Right forelimb (tissue), 1 donor: ENCODE measurements at regions not wholly inside any gene's neighbourhood (a gene's known extent, or its start where the extent isn't known, plus 50 kb on each side); places are given as distances from the start of the nearest gene placed in this dataset.

Source experiments
- DNase-seq: peaks from one replicate; pipeline ENCODE4 v3.0.0-alpha.2; 2018

DNA sequence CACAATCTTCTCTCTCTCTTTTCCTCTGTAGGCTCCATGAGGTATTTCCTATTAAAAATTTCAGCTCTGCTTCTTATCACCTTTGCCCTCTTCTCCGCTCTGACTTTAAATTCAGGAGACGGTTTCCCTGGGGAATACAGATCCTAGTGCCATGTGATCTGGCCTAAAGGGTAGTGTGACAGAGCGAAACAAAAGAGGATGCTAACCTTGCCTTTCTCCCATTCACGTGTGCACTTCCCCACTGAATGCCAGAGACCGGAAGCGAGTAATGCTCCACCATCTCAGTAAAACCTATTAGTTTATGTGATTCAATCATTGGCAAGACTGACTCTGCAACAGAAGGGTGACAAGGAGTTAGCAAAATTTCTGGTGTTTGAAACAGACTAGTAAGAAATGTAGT lies 358.3 kb downstream of the ZNF521 start:
- no peak for DNase-seq

DNA sequence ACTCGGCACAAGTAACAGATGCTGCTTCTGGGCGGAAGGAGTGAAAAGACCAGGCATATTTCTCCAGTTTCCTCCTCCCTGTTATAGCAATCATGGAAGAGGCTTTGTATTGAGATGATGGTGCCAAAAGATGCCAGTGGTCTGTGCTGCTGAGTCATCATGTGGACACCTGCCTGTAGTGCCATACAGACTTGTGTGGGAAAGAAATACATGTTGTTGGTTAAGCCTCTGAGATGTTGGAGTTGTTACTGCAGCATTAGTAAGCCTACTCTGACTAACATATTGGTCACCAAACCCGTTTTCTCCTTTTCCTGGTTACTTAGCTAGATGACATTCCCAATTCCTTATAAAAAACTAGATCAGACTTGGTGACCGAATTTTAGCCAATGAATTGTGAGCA lies 356.9 kb downstream of the ZNF521 start:
- no peak for DNase-seq

DNA sequence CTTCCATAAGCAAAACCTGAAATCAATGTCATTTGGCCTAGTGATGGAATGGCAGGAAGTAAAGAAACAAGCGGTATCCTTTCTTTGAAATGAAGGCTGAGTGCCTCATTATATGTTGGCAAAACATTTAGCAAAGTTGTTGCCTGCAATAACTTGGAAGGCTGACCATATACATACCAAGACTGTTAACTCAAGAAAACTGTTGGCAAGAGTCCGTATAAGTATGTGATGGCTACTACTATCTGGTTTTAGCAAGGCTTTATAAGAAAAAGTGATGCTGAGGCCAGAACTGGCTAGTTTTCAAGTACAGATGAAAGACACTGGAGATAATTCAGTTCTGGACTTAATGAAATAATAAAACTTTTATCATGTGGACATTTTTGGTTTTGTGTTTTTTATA lies 356.2 kb downstream of the ZNF521 start:
- no peak for DNase-seq

DNA sequence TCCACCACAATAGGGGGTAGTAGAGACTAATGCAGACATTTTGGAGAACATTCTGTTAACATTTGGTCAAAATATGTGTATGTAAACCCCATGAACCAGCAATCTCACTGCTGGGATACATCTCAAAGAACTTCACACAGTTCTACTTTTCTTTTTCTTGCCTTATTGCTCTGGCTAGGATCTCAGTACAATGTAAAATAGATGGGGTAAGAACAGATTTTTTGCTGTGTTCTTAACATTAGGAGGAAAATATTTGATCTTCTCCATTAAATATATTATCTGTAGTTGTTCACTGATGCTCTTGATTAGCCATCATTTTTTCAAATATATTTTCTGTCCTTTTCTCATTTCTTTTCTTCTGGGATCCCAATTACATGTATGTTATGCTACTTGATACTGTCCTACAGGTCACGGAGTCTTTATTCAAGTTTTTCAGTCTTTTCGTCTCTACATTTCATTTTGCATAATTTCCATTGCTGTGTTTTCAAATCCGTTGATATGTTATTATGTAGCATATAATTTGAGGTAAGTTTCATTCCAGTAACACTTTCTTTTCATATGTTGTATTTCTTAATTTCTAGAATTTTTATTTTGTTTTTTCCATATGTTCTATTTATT lies 352.2 kb downstream of the ZNF521 start:
- DNase-seq: no peak

DNA sequence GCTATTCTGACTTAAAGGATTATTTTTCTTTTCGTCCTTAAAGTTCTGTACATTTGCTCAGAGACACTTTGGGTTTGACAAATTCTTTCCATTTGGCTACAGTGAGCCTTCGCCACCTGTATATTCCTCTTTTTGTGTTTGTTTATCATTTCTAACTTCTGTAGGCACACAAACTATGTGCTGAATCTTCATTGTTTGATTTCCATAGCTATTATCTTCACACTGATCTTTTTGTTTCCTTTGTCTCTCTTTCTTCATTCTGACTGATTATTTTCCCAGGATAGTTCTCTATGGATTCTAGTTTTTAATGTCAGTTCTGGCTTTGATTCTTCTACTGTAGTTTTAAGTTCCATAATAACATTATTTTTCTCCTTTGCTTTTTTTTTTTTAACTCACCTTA lies 350.2 kb downstream of the ZNF521 start:
- no peak for DNase-seq

DNA sequence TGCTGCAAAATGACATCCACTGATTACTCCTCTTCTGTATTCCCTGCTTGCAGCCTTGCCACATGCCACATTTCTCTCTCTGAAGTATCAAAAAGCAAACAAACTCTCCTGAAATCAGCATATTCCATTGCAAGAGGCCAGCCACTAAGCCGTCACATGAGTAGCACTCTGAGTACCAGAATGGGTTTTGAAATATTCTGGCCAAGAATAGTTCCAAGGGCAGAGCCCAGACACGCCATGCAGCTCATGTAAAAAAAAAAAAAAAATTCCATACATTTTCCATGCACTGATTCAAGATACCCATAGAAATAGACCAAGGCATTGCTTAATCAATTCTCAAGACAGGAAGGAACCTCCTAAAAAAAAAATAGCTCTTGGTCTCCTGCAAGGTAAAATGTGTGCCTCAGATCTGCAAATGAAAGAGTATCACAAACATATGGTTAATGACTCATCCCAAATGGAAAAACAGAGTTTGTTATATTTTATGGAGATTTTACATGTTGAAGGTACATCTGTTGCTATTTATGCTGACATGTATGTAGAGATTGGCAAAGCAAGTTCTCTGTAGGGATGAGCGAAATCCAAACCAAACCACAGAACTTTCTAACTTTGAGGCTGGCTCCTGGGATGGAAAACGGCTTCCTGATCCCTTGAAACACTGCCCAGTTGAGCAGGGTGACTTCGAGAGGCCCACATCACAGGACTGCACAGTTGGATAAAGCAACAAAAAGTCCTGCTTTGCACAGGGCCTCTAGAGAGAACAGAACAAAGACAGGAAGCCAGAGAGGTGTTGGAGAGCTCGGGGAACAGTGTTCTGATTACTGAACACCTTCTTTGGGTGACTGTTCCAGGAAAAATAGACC lies 346.2 kb downstream of the ZNF521 start:
- peak; percentile 69 for DNase-seq

DNA sequence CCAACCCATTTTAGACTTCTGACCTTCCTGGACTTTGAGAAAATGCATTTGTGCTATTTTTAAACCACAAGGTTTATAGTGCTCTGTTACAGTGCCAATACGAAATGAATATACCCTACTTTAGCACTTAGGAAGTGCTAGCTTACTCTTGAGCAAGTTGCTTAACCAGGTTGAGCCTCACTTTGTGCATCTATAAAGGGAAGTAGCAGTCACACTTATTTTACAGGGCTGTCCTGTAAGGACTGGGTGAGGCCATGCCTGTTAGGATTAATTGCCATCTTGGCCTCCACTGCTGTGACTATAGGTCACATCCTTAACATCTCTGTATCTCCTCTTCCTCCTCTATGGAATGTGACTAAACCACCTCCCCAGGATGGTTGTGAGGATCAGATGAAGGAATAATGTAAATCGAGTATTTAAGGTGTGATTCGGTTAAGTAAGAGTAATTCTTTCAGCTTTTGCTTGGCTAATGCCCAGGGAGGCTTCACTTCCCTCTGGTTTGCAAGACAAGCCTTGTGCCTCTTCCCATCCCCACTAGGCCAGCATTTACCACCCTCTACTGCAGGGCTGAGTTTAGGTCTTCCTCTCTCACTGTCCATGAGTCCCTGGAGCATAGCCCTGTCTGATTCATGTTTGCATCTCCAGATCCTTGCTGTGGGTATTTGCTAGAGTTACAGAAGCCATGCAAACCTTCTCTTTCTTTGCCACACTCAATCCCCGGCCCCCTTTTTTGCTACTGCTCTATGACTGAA lies 341.2 kb downstream of the ZNF521 start:
- no peak for DNase-seq
